GM23338 (cell line): ENCODE measurements at regions not wholly inside any gene's neighbourhood (a gene's known extent, or its start where the extent isn't known, plus 50 kb on each side); places are given as distances from the start of the nearest gene placed in this dataset.

ENCODE experiments used
- ATAC-seq: fragments of 200-7000 bp; cut with Tn5 transposase; 3 replicates; pipeline ENCODE4 v1.9.1; 2020
- DNase-seq: peaks from one replicate; pipeline ENCODE4 v3.0.0-alpha.2; 2015; ENCODE audit warnings: low spot score
- H2AFZ ChIP-seq: fragments of 200-600 bp; sonication (generic); 2 replicates; pipeline ENCODE4 v1.8.0; 2016; ENCODE audit warnings: antibody characterized with exemption, mild to moderate bottlenecking, moderate library complexity
- H3F3A ChIP-seq: fragments of 200-600 bp; sonication (generic); replicated peaks from 2 replicates; pipeline ENCODE4 v1.8.0; 2017; ENCODE audit warnings: antibody characterized with exemption, mixed run types, low read depth
- H3K27ac ChIP-seq: fragments of 200-600 bp; sonication (generic); 2 replicates; pipeline ENCODE4 v1.6.1; 2016; ENCODE audit warnings: low read depth
- H3K27me3 ChIP-seq: fragments of 200-600 bp; sonication (generic); 2 replicates; pipeline ENCODE4 v1.8.0; 2016; ENCODE audit warnings: mild to moderate bottlenecking, mixed run types, moderate library complexity; ENCODE audit not compliant: insufficient read depth
- H3K36me3 ChIP-seq: fragments of 200-600 bp; sonication (generic); 2 replicates; pipeline ENCODE4 v1.8.0; 2016; ENCODE audit warnings: mild to moderate bottlenecking; ENCODE audit not compliant: insufficient read depth
- H3K4me1 ChIP-seq: fragments of 200-600 bp; sonication (generic); 2 replicates; pipeline ENCODE4 v1.8.0; 2016; ENCODE audit warnings: mild to moderate bottlenecking, moderate library complexity; ENCODE audit not compliant: insufficient read depth
- H3K4me2 ChIP-seq: fragments of 200-600 bp; sonication (generic); 2 replicates; pipeline ENCODE4 v1.7.1; 2017; ENCODE audit warnings: mixed run types
- H3K4me3 ChIP-seq: fragments of 200-600 bp; sonication (generic); 2 replicates; pipeline ENCODE4 v1.6.1; 2016; ENCODE audit warnings: mixed run types
- H3K79me2 ChIP-seq: fragments of 200-600 bp; sonication (generic); replicated peaks from 2 replicates; pipeline ENCODE4 v1.8.0; 2017; ENCODE audit warnings: mild to moderate bottlenecking; ENCODE audit not compliant: insufficient read depth
- H3K9me2 ChIP-seq: fragments of 200-600 bp; sonication (generic); 2 replicates; pipeline ENCODE4 v1.8.0; 2017; ENCODE audit not compliant: insufficient read depth
- H4K20me1 ChIP-seq: fragments of 200-600 bp; sonication (generic); replicated peaks from 2 replicates; pipeline ENCODE4 v1.8.0; 2017; ENCODE audit warnings: mild to moderate bottlenecking; ENCODE audit not compliant: insufficient read depth
- H3K27ac Mint-ChIP-seq: 2 replicates; pipeline ENCODE4 v1.8.0; 2020; ENCODE audit warnings: inconsistent platforms, mild to moderate bottlenecking, moderate library complexity, mixed read lengths
- H3K27me3 Mint-ChIP-seq: 3 replicates; pipeline ENCODE4 v1.8.0; 2022; ENCODE audit warnings: low read depth, mild to moderate bottlenecking, moderate library complexity, mixed read lengths, inconsistent platforms; ENCODE audit not compliant: insufficient read depth, poor library complexity
- H3K36me3 Mint-ChIP-seq: 3 replicates; pipeline ENCODE4 v1.8.0; 2021; ENCODE audit warnings: low read depth, mild to moderate bottlenecking, inconsistent platforms, moderate library complexity, mixed read lengths
- H3K4me1 Mint-ChIP-seq: 3 replicates; pipeline ENCODE4 v1.8.0; 2020; ENCODE audit warnings: mild to moderate bottlenecking, inconsistent platforms, mixed read lengths
- H3K4me3 Mint-ChIP-seq: 3 replicates; pipeline ENCODE4 v1.8.0; 2021; ENCODE audit warnings: moderate library complexity, mild to moderate bottlenecking, inconsistent platforms, mixed read lengths
- H3K9me3 Mint-ChIP-seq: 3 replicates; pipeline ENCODE4 v1.8.0; 2020; ENCODE audit warnings: moderate library complexity, mild to moderate bottlenecking, inconsistent platforms, mixed read lengths
- CREB1 ChIP-seq: fragments of 250-450 bp; sonication (Bioruptor Pico); IDR thresholded peaks from 2 replicates; pipeline ENCODE4 v1.5.0; 2020; ENCODE audit warnings: low read depth, mild to moderate bottlenecking, moderate library complexity
- EZH2 ChIP-seq: fragments of 200-600 bp; sonication (generic); IDR thresholded peaks from one replicate; pipeline ENCODE4 v1.8.0; 2017; ENCODE audit warnings: antibody characterized with exemption, mild to moderate bottlenecking, low read depth; ENCODE audit not compliant: unreplicated experiment
- EZH2phosphoT487 ChIP-seq: fragments of 200-600 bp; sonication (generic); IDR thresholded peaks from one replicate; pipeline ENCODE4 v1.8.1; 2018; ENCODE audit warnings: antibody characterized with exemption; ENCODE audit not compliant: unreplicated experiment
- JUNB ChIP-seq: IDR thresholded peaks from one replicate; pipeline ENCODE4 v1.6.1; 2016; ENCODE audit warnings: antibody characterized with exemption; ENCODE audit not compliant: unreplicated experiment
- ZNF114 ChIP-seq: fragments of 250-450 bp; sonication (Bioruptor Pico); IDR thresholded peaks from 2 replicates; pipeline ENCODE4 v1.5.0; 2020; ENCODE audit warnings: mild to moderate bottlenecking, moderate library complexity
- ZNF331 ChIP-seq: fragments of 250-450 bp; sonication (Bioruptor Pico); IDR thresholded peaks from 2 replicates; pipeline ENCODE4 v1.5.0; 2020; ENCODE audit warnings: low read depth, mild to moderate bottlenecking, moderate library complexity
- TF ChIP-seq, protein P1 (sequence below): IDR thresholded peaks from one replicate; pipeline ENCODE4 v1.6.1; 2018; ENCODE audit warnings: antibody characterized with exemption; ENCODE audit not compliant: unreplicated experiment
- TF ChIP-seq, protein P2 (sequence below): IDR thresholded peaks from 2 replicates; pipeline ENCODE4 v1.6.1; 2016; ENCODE audit warnings: antibody characterized with exemption
- TF ChIP-seq, protein P3 (sequence below): fragments of 250-450 bp; sonication (Bioruptor Pico); IDR thresholded peaks from 2 replicates; pipeline ENCODE4 v1.5.0; 2020; ENCODE audit warnings: mild to moderate bottlenecking, moderate library complexity

DNA sequence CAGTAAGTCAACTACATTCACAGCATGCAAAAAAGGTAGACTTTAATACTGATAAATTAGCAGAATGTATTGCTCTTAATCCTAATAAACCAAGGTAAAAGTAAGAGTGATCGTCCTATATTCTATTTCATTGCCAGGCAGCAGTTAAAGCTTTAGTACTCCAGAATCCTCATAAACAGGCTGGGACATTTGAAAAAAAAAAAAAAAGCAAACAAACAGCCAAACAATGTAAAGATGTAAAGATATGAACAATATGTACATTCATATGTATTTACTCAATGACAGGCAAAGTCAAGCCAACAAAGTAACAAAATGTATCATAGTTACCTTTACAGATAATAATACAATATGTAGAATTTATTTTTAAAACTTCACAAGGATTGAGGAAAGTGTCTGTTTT, 383.6 kb downstream of the COL11A1 start:
- Histone ChIP-seq H2AFZ (no peak overlapping the region), H3K27me3 (no peaks in the 10 kb centered on the region), H3K9me2 (no peaks in the 10 kb centered on the region), H4K20me1 (no peaks in the 10 kb centered on the region), H3K4me3 (no peak overlapping the region), H3F3A (no peaks in the 10 kb centered on the region), H3K4me2 (no peak overlapping the region), H3K36me3 (no peaks in the 10 kb centered on the region), H3K79me2 (no peaks in the 10 kb centered on the region), H3K27ac (no peak overlapping the region), H3K4me1 (no peaks in the 10 kb centered on the region)
- ATAC-seq (no peak), DNase-seq (no peak)
- Mint-ChIP-seq H3K4me3 (no peak overlapping the region), H3K36me3 (no peaks in the 10 kb centered on the region), H3K4me1 (no peaks in the 10 kb centered on the region), H3K9me3 (no peaks in the 10 kb centered on the region), H3K27me3 (no peaks in the 10 kb centered on the region), H3K27ac (no peak overlapping the region)
- TF ChIP-seq, protein P1, sequence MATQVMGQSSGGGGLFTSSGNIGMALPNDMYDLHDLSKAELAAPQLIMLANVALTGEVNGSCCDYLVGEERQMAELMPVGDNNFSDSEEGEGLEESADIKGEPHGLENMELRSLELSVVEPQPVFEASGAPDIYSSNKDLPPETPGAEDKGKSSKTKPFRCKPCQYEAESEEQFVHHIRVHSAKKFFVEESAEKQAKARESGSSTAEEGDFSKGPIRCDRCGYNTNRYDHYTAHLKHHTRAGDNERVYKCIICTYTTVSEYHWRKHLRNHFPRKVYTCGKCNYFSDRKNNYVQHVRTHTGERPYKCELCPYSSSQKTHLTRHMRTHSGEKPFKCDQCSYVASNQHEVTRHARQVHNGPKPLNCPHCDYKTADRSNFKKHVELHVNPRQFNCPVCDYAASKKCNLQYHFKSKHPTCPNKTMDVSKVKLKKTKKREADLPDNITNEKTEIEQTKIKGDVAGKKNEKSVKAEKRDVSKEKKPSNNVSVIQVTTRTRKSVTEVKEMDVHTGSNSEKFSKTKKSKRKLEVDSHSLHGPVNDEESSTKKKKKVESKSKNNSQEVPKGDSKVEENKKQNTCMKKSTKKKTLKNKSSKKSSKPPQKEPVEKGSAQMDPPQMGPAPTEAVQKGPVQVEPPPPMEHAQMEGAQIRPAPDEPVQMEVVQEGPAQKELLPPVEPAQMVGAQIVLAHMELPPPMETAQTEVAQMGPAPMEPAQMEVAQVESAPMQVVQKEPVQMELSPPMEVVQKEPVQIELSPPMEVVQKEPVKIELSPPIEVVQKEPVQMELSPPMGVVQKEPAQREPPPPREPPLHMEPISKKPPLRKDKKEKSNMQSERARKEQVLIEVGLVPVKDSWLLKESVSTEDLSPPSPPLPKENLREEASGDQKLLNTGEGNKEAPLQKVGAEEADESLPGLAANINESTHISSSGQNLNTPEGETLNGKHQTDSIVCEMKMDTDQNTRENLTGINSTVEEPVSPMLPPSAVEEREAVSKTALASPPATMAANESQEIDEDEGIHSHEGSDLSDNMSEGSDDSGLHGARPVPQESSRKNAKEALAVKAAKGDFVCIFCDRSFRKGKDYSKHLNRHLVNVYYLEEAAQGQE = no peak
- TF ChIP-seq EZH2phosphoT487 = no peak
- no peak for TF ChIP-seq JUNB
- TF ChIP-seq ZNF331 = no peak
- TF ChIP-seq, protein P2, sequence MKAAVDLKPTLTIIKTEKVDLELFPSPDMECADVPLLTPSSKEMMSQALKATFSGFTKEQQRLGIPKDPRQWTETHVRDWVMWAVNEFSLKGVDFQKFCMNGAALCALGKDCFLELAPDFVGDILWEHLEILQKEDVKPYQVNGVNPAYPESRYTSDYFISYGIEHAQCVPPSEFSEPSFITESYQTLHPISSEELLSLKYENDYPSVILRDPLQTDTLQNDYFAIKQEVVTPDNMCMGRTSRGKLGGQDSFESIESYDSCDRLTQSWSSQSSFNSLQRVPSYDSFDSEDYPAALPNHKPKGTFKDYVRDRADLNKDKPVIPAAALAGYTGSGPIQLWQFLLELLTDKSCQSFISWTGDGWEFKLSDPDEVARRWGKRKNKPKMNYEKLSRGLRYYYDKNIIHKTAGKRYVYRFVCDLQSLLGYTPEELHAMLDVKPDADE = no peak
- no peak for TF ChIP-seq EZH2
- no peak for TF ChIP-seq ZNF114 (CRISPR knock-in tag)
- TF ChIP-seq CREB1 (CRISPR knock-in tag) = no peak
- TF ChIP-seq, protein P3, sequence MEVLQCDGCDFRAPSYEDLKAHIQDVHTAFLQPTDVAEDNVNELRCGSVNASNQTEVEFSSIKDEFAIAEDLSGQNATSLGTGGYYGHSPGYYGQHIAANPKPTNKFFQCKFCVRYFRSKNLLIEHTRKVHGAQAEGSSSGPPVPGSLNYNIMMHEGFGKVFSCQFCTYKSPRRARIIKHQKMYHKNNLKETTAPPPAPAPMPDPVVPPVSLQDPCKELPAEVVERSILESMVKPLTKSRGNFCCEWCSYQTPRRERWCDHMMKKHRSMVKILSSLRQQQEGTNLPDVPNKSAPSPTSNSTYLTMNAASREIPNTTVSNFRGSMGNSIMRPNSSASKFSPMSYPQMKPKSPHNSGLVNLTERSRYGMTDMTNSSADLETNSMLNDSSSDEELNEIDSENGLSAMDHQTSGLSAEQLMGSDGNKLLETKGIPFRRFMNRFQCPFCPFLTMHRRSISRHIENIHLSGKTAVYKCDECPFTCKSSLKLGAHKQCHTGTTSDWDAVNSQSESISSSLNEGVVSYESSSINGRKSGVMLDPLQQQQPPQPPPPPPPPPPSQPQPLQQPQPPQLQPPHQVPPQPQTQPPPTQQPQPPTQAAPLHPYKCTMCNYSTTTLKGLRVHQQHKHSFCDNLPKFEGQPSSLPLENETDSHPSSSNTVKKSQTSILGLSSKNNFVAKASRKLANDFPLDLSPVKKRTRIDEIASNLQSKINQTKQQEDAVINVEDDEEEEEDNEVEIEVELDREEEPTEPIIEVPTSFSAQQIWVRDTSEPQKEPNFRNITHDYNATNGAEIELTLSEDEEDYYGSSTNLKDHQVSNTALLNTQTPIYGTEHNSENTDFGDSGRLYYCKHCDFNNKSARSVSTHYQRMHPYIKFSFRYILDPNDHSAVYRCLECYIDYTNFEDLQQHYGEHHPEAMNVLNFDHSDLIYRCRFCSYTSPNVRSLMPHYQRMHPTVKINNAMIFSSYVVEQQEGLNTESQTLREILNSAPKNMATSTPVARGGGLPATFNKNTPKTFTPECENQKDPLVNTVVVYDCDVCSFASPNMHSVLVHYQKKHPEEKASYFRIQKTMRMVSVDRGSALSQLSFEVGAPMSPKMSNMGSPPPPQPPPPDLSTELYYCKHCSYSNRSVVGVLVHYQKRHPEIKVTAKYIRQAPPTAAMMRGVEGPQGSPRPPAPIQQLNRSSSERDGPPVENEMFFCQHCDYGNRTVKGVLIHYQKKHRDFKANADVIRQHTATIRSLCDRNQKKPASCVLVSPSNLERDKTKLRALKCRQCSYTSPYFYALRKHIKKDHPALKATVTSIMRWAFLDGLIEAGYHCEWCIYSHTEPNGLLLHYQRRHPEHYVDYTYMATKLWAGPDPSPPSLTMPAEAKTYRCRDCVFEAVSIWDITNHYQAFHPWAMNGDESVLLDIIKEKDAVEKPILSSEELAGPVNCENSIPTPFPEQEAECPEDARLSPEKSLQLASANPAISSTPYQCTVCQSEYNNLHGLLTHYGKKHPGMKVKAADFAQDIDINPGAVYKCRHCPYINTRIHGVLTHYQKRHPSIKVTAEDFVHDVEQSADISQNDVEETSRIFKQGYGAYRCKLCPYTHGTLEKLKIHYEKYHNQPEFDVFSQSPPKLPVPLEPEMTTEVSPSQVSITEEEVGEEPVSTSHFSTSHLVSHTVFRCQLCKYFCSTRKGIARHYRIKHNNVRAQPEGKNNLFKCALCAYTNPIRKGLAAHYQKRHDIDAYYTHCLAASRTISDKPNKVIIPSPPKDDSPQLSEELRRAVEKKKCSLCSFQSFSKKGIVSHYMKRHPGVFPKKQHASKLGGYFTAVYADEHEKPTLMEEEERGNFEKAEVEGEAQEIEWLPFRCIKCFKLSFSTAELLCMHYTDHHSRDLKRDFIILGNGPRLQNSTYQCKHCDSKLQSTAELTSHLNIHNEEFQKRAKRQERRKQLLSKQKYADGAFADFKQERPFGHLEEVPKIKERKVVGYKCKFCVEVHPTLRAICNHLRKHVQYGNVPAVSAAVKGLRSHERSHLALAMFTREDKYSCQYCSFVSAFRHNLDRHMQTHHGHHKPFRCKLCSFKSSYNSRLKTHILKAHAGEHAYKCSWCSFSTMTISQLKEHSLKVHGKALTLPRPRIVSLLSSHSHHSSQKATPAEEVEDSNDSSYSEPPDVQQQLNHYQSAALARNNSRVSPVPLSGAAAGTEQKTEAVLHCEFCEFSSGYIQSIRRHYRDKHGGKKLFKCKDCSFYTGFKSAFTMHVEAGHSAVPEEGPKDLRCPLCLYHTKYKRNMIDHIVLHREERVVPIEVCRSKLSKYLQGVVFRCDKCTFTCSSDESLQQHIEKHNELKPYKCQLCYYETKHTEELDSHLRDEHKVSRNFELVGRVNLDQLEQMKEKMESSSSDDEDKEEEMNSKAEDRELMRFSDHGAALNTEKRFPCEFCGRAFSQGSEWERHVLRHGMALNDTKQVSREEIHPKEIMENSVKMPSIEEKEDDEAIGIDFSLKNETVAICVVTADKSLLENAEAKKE (CRISPR knock-in tag) = no peak
